Glomerular endothelial cell (primary cell): ENCODE measurements at regions not wholly inside any gene's neighbourhood (a gene's known extent, or its start where the extent isn't known, plus 50 kb on each side); places are given as distances from the start of the nearest gene placed in this dataset.
"Not testable (repeated sequence)": the region's sequence is repeated elsewhere in the genome, so short reads cannot be mapped to it uniquely, and the experiment has no call there.

ENCODE experiments used
- DNase-seq: peaks from one replicate; pipeline ENCODE4 v3.0.0-alpha.2; 2011; ENCODE audit warnings: low read depth, low spot score; ENCODE audit errors: extremely low read depth

GRCh38 chr1:115458426-115459114 lies 120.5 kb upstream of the NGF start:
- DNase-seq = no peak

DNA sequence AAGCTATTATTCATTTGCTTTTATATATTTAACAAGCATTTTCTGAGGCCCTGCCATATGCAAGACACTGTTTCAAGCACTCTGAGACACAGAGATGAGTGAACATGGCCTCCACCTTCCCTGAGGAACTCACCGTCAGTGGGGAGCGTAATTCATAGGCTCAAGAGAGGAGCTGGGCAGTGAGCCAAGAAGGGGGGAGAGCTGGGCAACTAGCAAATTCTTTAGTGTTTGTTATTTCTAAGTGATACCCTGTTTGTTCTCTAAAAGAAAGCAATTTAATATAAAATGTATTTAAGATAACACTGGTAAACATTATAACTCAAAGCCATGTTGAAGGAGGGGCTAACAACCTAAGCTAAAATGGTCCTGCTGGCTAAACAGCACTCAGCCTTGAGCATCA lies 119.2 kb upstream of the NGF start:
- DNase-seq = no peak

GRCh38 chr1:115456441-115456961 lies 118.5 kb upstream of the NGF start:
- DNase-seq = no peak

GRCh38 chr1:115454837-115455511 lies 116.9 kb upstream of the NGF start:
- DNase-seq = no peak

DNA sequence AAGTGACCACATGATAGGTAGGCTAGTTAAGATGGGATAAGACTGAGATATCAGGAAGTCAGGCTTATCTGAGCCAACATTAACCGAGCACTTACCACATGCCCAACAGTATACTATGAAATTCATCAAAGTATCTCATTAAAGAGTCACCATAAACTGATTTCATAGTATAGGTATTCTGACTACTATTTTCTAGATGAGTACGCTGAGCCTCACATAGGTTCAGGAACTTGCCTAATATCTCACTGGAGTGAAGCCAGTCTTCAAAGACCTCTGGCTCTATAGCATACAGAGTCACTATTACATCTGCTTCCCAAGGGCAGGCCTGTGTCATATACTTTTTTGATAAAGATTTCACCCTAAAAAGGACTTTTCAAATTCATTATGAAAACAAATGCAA lies 115.6 kb upstream of the NGF start:
- DNase-seq = no peak

GRCh38 chr1:115452600-115453329 lies 114.7 kb upstream of the NGF start:
- no peak for DNase-seq

DNA sequence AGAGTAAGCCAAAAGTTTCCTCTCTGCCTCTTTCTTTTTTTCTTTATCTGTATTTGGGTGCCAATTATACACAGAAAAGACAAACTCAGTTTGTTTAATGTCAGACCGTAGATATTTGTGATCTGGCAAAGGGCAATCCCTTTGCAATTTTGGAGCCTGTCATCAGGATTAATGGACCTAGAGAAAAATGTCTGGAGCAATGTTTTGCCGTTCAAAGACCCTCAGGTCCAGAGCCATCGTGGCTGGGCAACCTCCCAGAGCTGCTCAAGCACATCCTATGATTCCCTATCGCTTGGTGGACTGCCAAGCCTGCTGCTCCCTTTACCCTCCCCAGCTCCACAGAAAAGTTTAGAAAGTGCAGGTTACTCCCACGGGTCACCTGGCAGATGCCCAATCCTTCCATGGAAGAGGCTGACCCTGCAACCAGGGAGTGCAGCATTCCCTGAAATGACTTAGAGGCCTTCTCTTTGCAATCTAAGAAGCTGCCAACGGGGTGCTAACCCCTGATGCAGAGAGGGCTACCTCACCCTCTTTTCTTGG lies 112.5 kb upstream of the NGF start:
- no peak for DNase-seq

- no peak for DNase-seq
Measured at GRCh38 chr1:115448282-115449044, 110.4 kb upstream of the NGF start.

DNA sequence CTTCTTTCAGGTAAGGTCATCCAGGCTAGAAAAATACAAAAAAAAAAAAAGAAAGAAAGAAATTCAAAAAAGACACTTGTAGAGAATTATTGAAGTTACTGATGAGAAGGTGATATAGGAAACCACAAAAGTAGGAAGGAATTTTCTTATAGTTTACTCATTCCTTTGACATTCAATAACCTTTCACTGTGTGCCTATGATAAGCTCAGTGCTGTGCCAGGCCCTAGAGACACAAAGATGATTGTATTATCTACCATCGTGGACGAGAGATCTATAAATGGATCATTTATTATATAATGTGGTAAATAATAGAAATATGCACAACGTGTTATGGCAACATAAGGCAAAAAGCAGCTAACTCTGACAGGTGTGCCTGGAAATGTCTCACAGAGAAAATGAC lies 109.6 kb upstream of the NGF start:
- DNase-seq = no peak

DNA sequence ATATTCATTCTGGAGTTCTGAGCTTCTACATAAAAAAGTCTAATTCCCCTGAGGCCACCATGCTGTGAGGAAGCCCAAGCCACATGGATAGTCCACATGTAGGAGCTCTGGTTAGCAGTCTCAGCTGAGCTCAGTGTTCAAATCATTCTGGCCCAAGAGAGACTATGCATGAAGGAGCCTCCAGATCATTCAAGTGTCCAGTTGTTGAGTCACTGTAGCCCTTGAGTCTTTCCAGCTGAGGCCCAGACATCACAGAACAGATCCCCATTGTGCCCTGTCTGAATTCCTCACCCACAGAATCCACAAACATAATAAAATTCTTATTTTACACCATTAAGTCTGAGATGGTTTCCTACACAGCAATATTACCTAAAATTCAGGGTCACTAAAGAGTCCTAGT lies 107.0 kb upstream of the NGF start:
- no peak for DNase-seq

DNA sequence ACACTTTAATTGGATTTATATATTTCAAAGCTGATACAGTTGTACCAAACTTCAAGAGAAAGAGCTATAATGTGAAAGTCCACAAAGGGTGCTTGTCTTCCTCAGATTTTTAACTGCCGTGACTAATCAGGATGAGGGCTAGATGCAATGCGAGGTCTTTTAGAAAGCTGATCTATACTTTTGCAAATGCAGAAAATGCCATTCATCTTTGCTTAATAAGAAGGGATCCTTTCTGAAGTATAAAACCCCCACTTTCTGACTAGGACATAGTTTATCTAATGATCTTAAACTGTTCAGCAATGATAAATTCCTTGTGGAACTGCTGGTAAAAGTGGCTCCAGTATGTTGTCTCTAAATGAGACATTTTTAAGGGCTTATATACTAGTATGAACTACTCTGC lies 102.7 kb upstream of the NGF start:
- DNase-seq = no peak

GRCh38 chr1:115439520-115439919 lies 101.5 kb upstream of the NGF start:
- DNase-seq = not testable (repeated sequence)

DNA sequence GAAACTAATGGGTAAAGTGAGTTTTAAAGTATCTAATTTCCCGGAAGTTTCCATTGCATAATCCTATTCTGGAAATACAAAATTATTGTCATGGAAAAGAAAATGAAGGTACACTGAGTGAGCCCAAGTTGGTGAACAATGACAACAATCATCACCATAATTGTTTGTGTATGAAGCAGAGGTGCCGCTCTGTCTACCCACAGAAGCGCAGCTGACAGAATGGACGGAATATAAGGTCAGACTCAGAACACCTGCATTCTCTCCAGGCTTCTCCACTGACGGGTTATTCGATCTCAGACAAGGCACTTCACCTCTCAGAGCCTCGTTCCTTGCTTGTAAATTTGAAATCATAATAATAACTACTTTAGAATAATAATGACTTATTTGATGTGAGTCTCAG lies 99.1 kb upstream of the NGF start:
- no peak for DNase-seq

DNA sequence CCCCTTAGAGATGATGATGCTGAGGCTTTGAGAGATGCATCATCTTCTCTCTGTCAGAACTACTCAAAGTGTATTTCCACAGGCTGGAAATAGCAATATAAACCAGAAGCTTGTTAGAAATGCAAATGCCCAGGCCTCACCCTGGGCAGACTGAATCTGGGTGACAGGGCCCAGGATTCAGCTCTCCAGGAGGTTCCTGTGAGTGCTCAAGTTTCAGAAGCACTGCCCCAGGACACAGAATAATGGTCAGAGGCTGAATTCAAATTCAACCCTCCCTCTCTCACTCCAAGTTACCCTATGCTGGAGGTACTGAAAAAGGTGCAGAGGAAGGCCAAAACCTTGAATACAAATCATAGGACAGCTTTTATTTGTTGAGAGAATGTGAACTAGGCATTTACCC lies 98.5 kb upstream of the NGF start:
- no peak for DNase-seq

DNA sequence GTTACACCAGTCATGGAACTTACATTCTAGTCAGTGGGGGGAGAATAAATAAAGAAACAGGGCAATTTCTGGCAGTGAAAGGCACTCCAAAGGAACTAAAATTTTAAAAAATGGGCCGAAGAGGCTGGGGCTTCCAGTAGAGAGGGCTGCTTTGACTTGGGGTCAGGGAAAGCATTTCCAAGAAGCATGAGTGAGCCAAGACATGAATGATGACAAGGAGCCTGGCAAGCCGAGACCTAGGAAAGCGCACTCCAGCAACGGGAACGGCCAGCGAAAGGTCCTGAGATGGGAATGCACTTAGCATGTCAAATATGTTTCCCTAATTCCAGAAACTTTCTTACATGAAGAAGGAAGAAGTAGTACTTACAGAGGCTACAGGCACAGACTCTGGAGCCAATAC lies 95.4 kb upstream of the NGF start:
- no peak for DNase-seq

DNA sequence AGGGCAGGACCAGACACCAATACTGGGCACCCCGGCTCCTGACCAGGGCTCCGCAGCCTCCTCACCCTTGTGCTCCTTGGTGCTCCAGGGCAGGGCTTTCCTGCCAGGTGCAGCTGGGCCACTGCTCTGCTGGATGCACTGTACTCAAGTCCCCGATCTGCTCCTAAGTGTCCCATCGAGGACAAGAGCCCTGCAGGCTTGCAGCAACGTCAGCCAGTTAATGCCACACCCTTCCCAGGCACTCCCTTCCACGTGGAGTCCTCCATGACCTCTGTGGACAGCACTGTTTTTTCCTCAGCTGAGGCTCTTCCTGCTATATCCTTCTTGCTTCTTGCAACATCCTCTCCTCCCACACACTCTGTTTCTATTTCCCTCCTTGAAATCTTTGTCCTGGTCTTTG lies 94.0 kb upstream of the NGF start:
- no peak for DNase-seq

DNA sequence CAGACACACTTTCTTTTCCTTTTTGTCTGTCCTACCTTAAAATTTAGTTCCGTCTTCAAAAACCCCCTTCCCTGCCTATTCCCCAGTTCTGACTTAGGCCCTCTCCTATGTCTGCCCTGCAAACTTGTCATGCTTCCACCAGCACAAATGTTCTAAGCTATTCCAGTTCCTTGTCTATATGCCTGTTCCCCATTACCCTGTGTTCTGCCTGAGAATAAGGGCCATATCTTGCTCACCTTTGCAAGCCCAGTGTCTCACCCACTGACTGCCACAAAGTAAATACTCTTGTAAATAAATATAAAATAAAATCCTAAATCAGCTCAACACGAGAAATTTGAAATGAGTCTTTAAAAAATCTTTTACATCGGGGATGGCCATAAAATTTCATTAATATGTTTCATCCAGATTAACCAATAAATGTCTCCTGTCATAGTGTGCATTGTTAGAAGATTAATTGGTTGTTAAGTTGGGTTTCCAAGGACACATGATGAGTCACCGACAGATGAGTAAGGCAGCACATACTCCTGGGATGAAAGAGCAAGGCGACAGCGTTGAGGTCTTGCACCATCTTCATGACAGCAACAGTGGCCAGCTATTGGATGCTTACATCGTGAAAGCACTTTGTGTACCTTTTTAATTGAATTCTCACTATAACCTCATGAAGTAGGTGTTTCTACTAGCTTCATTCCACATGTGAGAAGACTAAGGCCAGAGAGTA lies 92.6 kb upstream of the NGF start:
- peak; percentile 37 for DNase-seq

- no peak for DNase-seq
Measured at GRCh38 chr1:115429884-115430283, 91.8 kb upstream of the NGF start.

DNA sequence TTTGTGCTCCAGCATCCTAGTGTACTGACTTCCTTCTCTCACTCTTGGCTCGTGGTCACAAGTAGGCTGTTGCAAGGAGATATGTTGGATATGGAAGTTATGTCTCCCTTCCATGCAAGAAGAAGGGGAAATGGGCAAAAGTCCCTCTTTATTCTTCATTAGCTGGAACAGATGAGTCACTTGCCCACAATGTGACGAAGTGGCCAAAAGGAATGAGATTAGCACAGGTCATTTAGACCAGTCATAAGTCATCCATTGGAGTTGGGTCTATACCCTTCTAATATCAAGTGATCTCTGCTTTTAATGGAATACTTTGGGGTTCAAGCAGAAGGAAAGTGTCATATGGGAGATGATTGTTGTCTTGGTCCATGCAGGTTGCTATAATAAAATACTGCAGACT lies 91.2 kb upstream of the NGF start:
- no peak for DNase-seq

GRCh38 chr1:115428676-115429075 lies 90.6 kb upstream of the NGF start:
- DNase-seq = no peak
